ENCODE measurements at regions not wholly inside any gene's neighbourhood (a gene's known extent, or its start where the extent isn't known, plus 50 kb on each side); places are given as distances from the start of the nearest gene placed in this dataset.

GRCh38 chr5:167947306-167947705, 344.1 kb upstream of the WWC1 start:
- in situ Hi-C loops (cut with HindIII; ENCODE audit: low sequenced_read_pairs) = no loop called here

- in situ Hi-C loops (cut with HindIII; ENCODE audit: low sequenced_read_pairs) = no loop called here
These were observed 343.2 kb upstream of the WWC1 start for GRCh38 chr5:167948251-167948650.

- in situ Hi-C loops (cut with HindIII; ENCODE audit: low sequenced_read_pairs) = no loop called here
These were observed 342.0 kb upstream of the WWC1 start for GRCh38 chr5:167949435-167949834.

- in situ Hi-C loops (cut with HindIII; ENCODE audit: low sequenced_read_pairs) = no loop called here
These were observed 341.2 kb upstream of the WWC1 start for GRCh38 chr5:167950126-167950721.

- in situ Hi-C loops (cut with HindIII; ENCODE audit: low sequenced_read_pairs) = no loop called here
These were observed 340.3 kb upstream of the WWC1 start for GRCh38 chr5:167951116-167951515.

GRCh38 chr5:167952278-167952995, 339.0 kb upstream of the WWC1 start:
- in situ Hi-C loops (cut with HindIII; ENCODE audit: low sequenced_read_pairs) = no loop called here

GRCh38 chr5:167953151-167953798, 338.2 kb upstream of the WWC1 start:
- in situ Hi-C loops (cut with HindIII; ENCODE audit: low sequenced_read_pairs) = no loop called here

GRCh38 chr5:167961731-167962130, 329.7 kb upstream of the WWC1 start:
- in situ Hi-C loops (cut with HindIII; ENCODE audit: low sequenced_read_pairs) = no loop called here

- in situ Hi-C loops (cut with HindIII; ENCODE audit: low sequenced_read_pairs) = no loop called here
These were observed 326.9 kb upstream of the WWC1 start for GRCh38 chr5:167964529-167964928.

GRCh38 chr5:167965710-167966109, 325.7 kb upstream of the WWC1 start:
- in situ Hi-C loops (cut with HindIII; ENCODE audit: low sequenced_read_pairs) = no loop called here

GRCh38 chr5:167966979-167967378, 324.5 kb upstream of the WWC1 start:
- in situ Hi-C loops (cut with HindIII; ENCODE audit: low sequenced_read_pairs) = no loop called here

GRCh38 chr5:167967494-167968177, 323.8 kb upstream of the WWC1 start:
- in situ Hi-C loops (cut with HindIII; ENCODE audit: low sequenced_read_pairs) = no loop called here

- in situ Hi-C loops (cut with HindIII; ENCODE audit: low sequenced_read_pairs) = no loop called here
These were observed 322.6 kb upstream of the WWC1 start for GRCh38 chr5:167968837-167969236.

- in situ Hi-C loops (cut with HindIII; ENCODE audit: low sequenced_read_pairs) = no loop called here
These were observed 321.4 kb upstream of the WWC1 start for GRCh38 chr5:167969998-167970397.

GRCh38 chr5:167971706-167972105, 319.7 kb upstream of the WWC1 start:
- in situ Hi-C loops (cut with HindIII; ENCODE audit: low sequenced_read_pairs) = no loop called here

- in situ Hi-C loops (cut with HindIII; ENCODE audit: low sequenced_read_pairs) = no loop called here
These were observed 318.3 kb upstream of the WWC1 start for GRCh38 chr5:167973126-167973525.

- in situ Hi-C loops (cut with HindIII; ENCODE audit: low sequenced_read_pairs) = no loop called here
These were observed 306.5 kb upstream of the WWC1 start for GRCh38 chr5:167984951-167985350.

GRCh38 chr5:167985373-167985772, 306.1 kb upstream of the WWC1 start:
- in situ Hi-C loops (cut with HindIII; ENCODE audit: low sequenced_read_pairs) = no loop called here

GRCh38 chr5:167987490-167988280, 303.8 kb upstream of the WWC1 start:
- in situ Hi-C loops (cut with HindIII; ENCODE audit: low sequenced_read_pairs) = no loop called here

GRCh38 chr5:167992868-167993267, 298.6 kb upstream of the WWC1 start:
- in situ Hi-C loops (cut with HindIII; ENCODE audit: low sequenced_read_pairs) = no loop called here

- in situ Hi-C loops (cut with HindIII; ENCODE audit: low sequenced_read_pairs) = no loop called here
These were observed 297.7 kb upstream of the WWC1 start for GRCh38 chr5:167993771-167994170.
